Stimulated activated CD4-positive, alpha-beta T cell treated with anti-CD3 and anti-CD28 coated beads, Interleukin-4, amount 100 ng/mL, for 24 hours (primary cell): ENCODE measurements at regions not wholly inside any gene's neighbourhood (a gene's known extent, or its start where the extent isn't known, plus 50 kb on each side); places are given as distances from the start of the nearest gene placed in this dataset.
"Not testable (repeated sequence)": the region's sequence is repeated elsewhere in the genome, so short reads cannot be mapped to it uniquely, and the experiment has no call there.

ENCODE experiments used
- DNase-seq: peaks from one replicate; pipeline ENCODE4 v3.0.0-alpha.2; 2020

- not testable (repeated sequence) for DNase-seq
Observed at GRCh38 chr4:17436047-17436749, 75.7 kb downstream of the QDPR start.

GRCh38 chr4:17433827-17434226, 78.1 kb downstream of the QDPR start:
- DNase-seq: no peak

GRCh38 chr4:17427991-17428390, 83.9 kb downstream of the QDPR start:
- DNase-seq: no peak

- DNase-seq: no peak
Observed at GRCh38 chr4:17426222-17426621, 85.7 kb downstream of the QDPR start.

DNA sequence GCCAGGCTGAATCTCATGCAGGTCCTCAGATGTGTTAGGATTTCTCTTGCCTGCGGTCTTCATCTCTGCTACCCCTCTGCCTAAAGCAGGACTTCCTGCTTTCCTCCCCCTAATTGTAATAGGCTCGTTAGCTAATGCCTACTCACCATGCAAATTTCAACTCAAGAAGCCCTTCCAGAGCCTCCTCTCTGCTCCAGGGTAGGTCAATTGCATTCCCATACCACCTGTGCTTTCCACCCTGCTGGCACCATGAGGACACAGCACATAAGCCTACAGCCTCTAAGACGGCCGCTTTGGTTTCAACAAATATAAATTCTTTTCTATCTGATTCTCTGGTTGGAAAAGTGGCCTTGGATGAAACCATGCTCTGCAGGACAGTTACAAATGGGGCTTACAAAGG, 93.9 kb downstream of the QDPR start:
- no peak for DNase-seq

DNA sequence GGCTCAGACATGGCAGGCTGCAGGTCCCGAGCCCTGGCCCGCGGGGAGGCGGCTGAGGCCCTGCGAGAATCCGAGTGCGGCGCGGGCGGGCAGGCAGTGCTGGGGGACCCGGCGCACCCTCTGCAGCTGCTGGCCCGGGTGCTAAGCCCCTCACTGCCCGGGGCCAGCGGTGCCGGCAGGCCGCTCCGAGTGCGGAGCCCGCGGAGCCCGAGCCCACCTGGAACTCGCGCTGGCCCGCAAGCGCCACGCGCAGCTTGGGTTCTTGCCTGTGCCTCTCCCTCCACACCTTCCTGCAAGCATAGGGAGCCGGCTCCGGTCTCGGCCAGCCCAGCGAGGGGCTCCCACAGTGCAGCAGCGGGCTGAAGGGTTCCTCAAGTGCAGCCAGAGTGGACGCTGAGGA, 97.5 kb downstream of the QDPR start:
- no peak for DNase-seq

DNA sequence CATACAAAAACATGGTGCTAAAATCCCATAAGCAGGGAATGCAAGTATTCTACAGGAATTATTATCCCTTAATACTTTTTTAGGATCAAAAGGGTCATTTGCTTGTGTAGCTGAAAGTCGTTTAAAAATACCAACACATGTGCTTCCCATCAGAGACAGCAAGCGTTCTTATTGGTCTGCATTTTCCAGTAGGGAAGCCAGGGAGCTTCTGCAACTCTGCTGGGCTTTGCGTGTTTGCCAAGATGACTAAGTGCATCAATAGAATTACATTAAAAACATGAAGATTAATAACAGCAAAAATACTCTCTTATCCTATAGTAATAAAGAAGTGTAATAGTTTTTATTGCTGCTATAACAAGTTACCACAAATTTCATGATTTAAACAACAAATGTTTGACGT, 111.2 kb downstream of the QDPR start:
- DNase-seq: no peak

- no peak for DNase-seq
Observed at GRCh38 chr4:17398805-17399204, 113.1 kb downstream of the QDPR start.

DNA sequence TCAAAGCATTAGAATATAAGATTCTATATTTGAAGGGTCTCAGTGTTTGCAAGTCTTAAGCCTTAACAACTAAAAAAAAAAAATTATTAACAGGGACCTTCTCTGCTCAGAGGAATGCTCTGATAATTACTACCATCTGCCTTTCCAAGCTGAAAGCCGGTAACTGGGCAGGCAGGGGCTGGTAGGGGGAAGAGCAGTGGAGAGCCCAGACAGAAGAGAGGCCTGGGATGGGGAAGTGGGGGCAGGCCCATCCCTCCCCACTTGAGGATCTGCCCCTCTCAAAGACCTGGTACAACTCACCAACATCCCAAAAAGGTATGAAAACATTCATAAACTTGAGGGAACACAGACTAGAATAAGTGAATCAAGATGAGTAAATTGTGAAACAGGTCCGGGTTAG, 113.9 kb downstream of the QDPR start:
- DNase-seq: no peak

- no peak for DNase-seq
Observed at GRCh38 chr4:17397611-17398010, 114.3 kb downstream of the QDPR start.

- DNase-seq: peak; percentile 4
Observed at GRCh38 chr4:17385403-17385802, 126.5 kb downstream of the QDPR start.

GRCh38 chr4:17380347-17380746, 131.5 kb downstream of the QDPR start:
- no peak for DNase-seq

GRCh38 chr4:17376205-17376604, 135.7 kb downstream of the QDPR start:
- DNase-seq: no peak

- DNase-seq: no peak
Observed at GRCh38 chr4:17373666-17374065, 138.2 kb downstream of the QDPR start.

DNA sequence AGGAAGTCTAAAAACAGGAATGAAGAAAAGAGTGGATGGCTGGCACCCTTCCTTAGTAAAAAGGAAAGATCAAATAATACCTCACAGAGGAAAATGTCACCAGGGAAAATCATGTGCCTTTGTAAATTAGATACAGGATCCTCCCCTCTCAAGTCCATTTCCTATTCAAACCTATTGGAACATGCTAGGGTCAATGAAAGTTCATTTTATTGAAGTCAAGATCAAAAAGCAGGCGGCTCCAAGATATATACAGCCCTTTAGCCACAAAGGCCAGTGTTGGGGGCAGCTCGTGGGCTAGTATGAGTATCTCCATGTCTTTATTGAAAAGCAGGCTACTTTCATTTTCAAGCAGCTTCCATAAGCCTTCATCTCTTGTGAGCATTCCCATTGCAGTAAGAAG, 141.1 kb downstream of the QDPR start:
- DNase-seq: no peak

- no peak for DNase-seq
Observed at GRCh38 chr4:17368408-17368807, 143.5 kb downstream of the QDPR start.

- no peak for DNase-seq
Observed at GRCh38 chr4:17367201-17367600, 144.7 kb downstream of the QDPR start.

- no peak for DNase-seq
Observed at GRCh38 chr4:17366496-17366895, 145.4 kb downstream of the QDPR start.

GRCh38 chr4:17362430-17362829, 149.5 kb downstream of the QDPR start:
- no peak for DNase-seq

GRCh38 chr4:17358241-17358640, 153.6 kb downstream of the QDPR start:
- DNase-seq: no peak

GRCh38 chr4:17356926-17357325, 155.0 kb downstream of the QDPR start:
- no peak for DNase-seq

- DNase-seq: no peak
Observed at GRCh38 chr4:17352357-17352756, 159.5 kb downstream of the QDPR start.

DNA sequence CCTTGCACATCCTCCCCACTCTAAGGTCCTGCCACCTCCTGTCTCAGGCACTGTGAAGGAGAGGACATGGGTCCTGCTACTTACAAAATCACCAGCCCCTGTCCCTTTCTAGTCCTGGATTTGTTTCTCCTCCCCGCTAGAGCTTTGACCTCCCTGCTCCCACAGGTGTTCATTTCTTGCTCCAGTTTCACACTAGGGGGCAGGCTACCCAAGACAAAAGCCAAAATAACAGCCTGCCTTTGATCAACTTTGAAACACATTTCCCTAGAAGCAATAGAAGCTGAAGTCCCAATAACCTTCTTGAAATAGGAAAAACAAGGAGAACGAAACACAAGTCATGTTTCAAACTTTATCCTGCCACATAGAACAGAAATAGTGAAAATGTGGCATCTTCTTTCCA, 164.4 kb downstream of the QDPR start:
- peak; percentile 39 for DNase-seq

- no peak for DNase-seq
Observed at GRCh38 chr4:17339376-17339775, 172.5 kb downstream of the QDPR start.

GRCh38 chr4:17336986-17337385, 174.9 kb downstream of the QDPR start:
- DNase-seq: peak; percentile 19
